ENCODE measurements at regions not wholly inside any gene's neighbourhood (a gene's known extent, or its start where the extent isn't known, plus 50 kb on each side); places are given as distances from the start of the nearest gene placed in this dataset.

GRCh38 chr21:38953516-38953915, 147.8 kb downstream of the ETS2 start:
- no peak overlapping the region for H3K4me3 ChIP-seq (ENCODE audit: low read depth in 1 of 3, low read length in 3 of 3)
- no peaks in the 10 kb centered on the region for H3K27me3 ChIP-seq (ENCODE audit: control insufficient read depth in 3 of 3, insufficient read depth in 3 of 3, low read length in 3 of 3)
- FAIRE-seq (no peak), DNase-seq (no peak)
- no peak overlapping the region for H3K27ac ChIP-seq (ENCODE audit: low read depth in 1 of 3, low read length in 2 of 3)
- H3K9me3 ChIP-seq (ENCODE audit: control insufficient read depth in 2 of 2, insufficient read depth in 1 of 2, low read depth in 1 of 2, low read length in 1 of 2): peaks cover 0 to 6% of the 10 kb centered on the region in 2 donors
- peaks cover 10 to 52% (median 10%) of the 10 kb centered on the region in 3 donors for H3K4me1 ChIP-seq (ENCODE audit: control insufficient read depth in 3 of 3, insufficient read depth in 2 of 3, low read depth in 1 of 3, low read length in 2 of 3)
- no peaks in the 10 kb centered on the region for H3K36me3 ChIP-seq (ENCODE audit: control insufficient read depth in 3 of 3, insufficient read depth in 2 of 3, low read depth in 1 of 3, low read length in 3 of 3)
- WGBS, 3 donors: 86 to 95% (median 93%) methylated on average over 5 of the region's 5 CpGs

GRCh38 chr21:38952890-38953289, 147.2 kb downstream of the ETS2 start:
- H3K27ac ChIP-seq (ENCODE audit: low read depth in 1 of 3, low read length in 2 of 3): no peak overlapping the region

GRCh38 chr21:38951095-38951730, 145.5 kb downstream of the ETS2 start:
- H3K4me1 ChIP-seq (ENCODE audit: control insufficient read depth in 3 of 3, insufficient read depth in 2 of 3, low read depth in 1 of 3, low read length in 2 of 3): peaks cover 8 to 29% (median 9%) of the 10 kb centered on the region in 3 donors
- H3K4me3 ChIP-seq (ENCODE audit: low read depth in 1 of 3, low read length in 3 of 3): no peak overlapping the region
- no peaks in the 10 kb centered on the region for H3K27me3 ChIP-seq (ENCODE audit: control insufficient read depth in 3 of 3, insufficient read depth in 3 of 3, low read length in 3 of 3)
- H3K9me3 ChIP-seq (ENCODE audit: control insufficient read depth in 2 of 2, insufficient read depth in 1 of 2, low read depth in 1 of 2, low read length in 1 of 2): peaks cover 0 to 6% of the 10 kb centered on the region in 2 donors
- peak overlapping the region; percentile 33 to 82 (median 50) for H3K27ac ChIP-seq (ENCODE audit: low read depth in 1 of 3, low read length in 2 of 3)
- 7 to 56% (median 20%) methylated on average over 1 of the region's 1 CpG for WGBS, 3 donors
- peak; percentile 36 to 81 for DNase-seq
- H3K36me3 ChIP-seq (ENCODE audit: control insufficient read depth in 3 of 3, insufficient read depth in 2 of 3, low read depth in 1 of 3, low read length in 3 of 3): no peaks in the 10 kb centered on the region
- FAIRE-seq: no peak

More at GRCh38 chr21:38952890-38953289, 147.2 kb downstream of the ETS2 start:
- Histone ChIP-seq H3K36me3 (ENCODE audit: control insufficient read depth in 3 of 3, insufficient read depth in 2 of 3, low read depth in 1 of 3, low read length in 3 of 3) (no peaks in the 10 kb centered on the region), H3K4me1 (ENCODE audit: control insufficient read depth in 3 of 3, insufficient read depth in 2 of 3, low read depth in 1 of 3, low read length in 2 of 3) (peaks cover 8 to 46% (median 10%) of the 10 kb centered on the region in 3 donors), H3K27me3 (ENCODE audit: control insufficient read depth in 3 of 3, insufficient read depth in 3 of 3, low read length in 3 of 3) (no peaks in the 10 kb centered on the region), H3K9me3 (ENCODE audit: control insufficient read depth in 2 of 2, insufficient read depth in 1 of 2, low read depth in 1 of 2, low read length in 1 of 2) (peaks cover 0 to 6% of the 10 kb centered on the region in 2 donors), H3K4me3 (ENCODE audit: low read depth in 1 of 3, low read length in 3 of 3) (no peak overlapping the region)
- FAIRE-seq: no peak
- 73 to 90% (median 83%) methylated on average over 3 of the region's 3 CpGs for WGBS, 3 donors
- no peak for DNase-seq

- peak overlapping the region; percentile 53 to 82 (median 61) for H3K27ac ChIP-seq (ENCODE audit: low read depth in 1 of 3, low read length in 2 of 3)
- peaks cover 0 to 6% of the 10 kb centered on the region in 2 donors for H3K9me3 ChIP-seq (ENCODE audit: control insufficient read depth in 2 of 2, insufficient read depth in 1 of 2, low read depth in 1 of 2, low read length in 1 of 2)
- 11 to 50% (median 32%) methylated on average over 4 of the region's 4 CpGs for WGBS, 3 donors
- no peak overlapping the region for H3K4me3 ChIP-seq (ENCODE audit: low read depth in 1 of 3, low read length in 3 of 3)
- H3K27me3 ChIP-seq (ENCODE audit: control insufficient read depth in 3 of 3, insufficient read depth in 3 of 3, low read length in 3 of 3): no peaks in the 10 kb centered on the region
- DNase-seq (peak; percentile 96 to 98), FAIRE-seq (peak; percentile 5)
- peaks cover 6 to 23% (median 8%) of the 10 kb centered on the region in 3 donors for H3K4me1 ChIP-seq (ENCODE audit: control insufficient read depth in 3 of 3, insufficient read depth in 2 of 3, low read depth in 1 of 3, low read length in 2 of 3)
- H3K36me3 ChIP-seq (ENCODE audit: control insufficient read depth in 3 of 3, insufficient read depth in 2 of 3, low read depth in 1 of 3, low read length in 3 of 3): no peaks in the 10 kb centered on the region
These were observed 144.8 kb downstream of the ETS2 start for GRCh38 chr21:38950435-38951094.

GRCh38 chr21:38949070-38949380, 143.3 kb downstream of the ETS2 start:
- Histone ChIP-seq H3K27me3 (ENCODE audit: control insufficient read depth in 3 of 3, insufficient read depth in 3 of 3, low read length in 3 of 3) (no peaks in the 10 kb centered on the region), H3K4me1 (ENCODE audit: control insufficient read depth in 3 of 3, insufficient read depth in 2 of 3, low read depth in 1 of 3, low read length in 2 of 3) (peaks cover 0 to 10% (median 5%) of the 10 kb centered on the region in 3 donors), H3K4me3 (ENCODE audit: low read depth in 1 of 3, low read length in 3 of 3) (no peak overlapping the region), H3K27ac (ENCODE audit: low read depth in 1 of 3, low read length in 2 of 3) (no peak overlapping the region), H3K9me3 (ENCODE audit: control insufficient read depth in 2 of 2, insufficient read depth in 1 of 2, low read depth in 1 of 2, low read length in 1 of 2) (peaks cover 0 to 6% of the 10 kb centered on the region in 2 donors), H3K36me3 (ENCODE audit: control insufficient read depth in 3 of 3, insufficient read depth in 2 of 3, low read depth in 1 of 3, low read length in 3 of 3) (no peaks in the 10 kb centered on the region)
- FAIRE-seq: no peak
- DNase-seq: no peak
- WGBS, 3 donors: 77 to 97% (median 95%) methylated on average over 1 of the region's 1 CpG

- no peak for DNase-seq
- WGBS, 3 donors: 76 to 85% (median 77%) methylated on average over 4 of the region's 4 CpGs
- Histone ChIP-seq H3K9me3 (ENCODE audit: control insufficient read depth in 2 of 2, insufficient read depth in 1 of 2, low read depth in 1 of 2, low read length in 1 of 2) (peaks cover 0 to 6% of the 10 kb centered on the region in 2 donors), H3K4me3 (ENCODE audit: low read depth in 1 of 3, low read length in 3 of 3) (no peak overlapping the region), H3K27ac (ENCODE audit: low read depth in 1 of 3, low read length in 2 of 3) (no peak overlapping the region), H3K4me1 (ENCODE audit: control insufficient read depth in 3 of 3, insufficient read depth in 2 of 3, low read depth in 1 of 3, low read length in 2 of 3) (peaks cover 0 to 10% (median 5%) of the 10 kb centered on the region in 3 donors), H3K27me3 (ENCODE audit: control insufficient read depth in 3 of 3, insufficient read depth in 3 of 3, low read length in 3 of 3) (no peaks in the 10 kb centered on the region), H3K36me3 (ENCODE audit: control insufficient read depth in 3 of 3, insufficient read depth in 2 of 3, low read depth in 1 of 3, low read length in 3 of 3) (no peaks in the 10 kb centered on the region)
- FAIRE-seq: no peak
These were observed 142.8 kb downstream of the ETS2 start for GRCh38 chr21:38948377-38949069.

GRCh38 chr21:38945545-38946245, 140.0 kb downstream of the ETS2 start:
- Histone ChIP-seq H3K9me3 (ENCODE audit: control insufficient read depth in 2 of 2, insufficient read depth in 1 of 2, low read depth in 1 of 2, low read length in 1 of 2) (peaks cover 0 to 14% of the 10 kb centered on the region in 2 donors), H3K27ac (ENCODE audit: low read depth in 1 of 3, low read length in 2 of 3) (peak overlapping the region in 1 of 3 donors; percentile 16), H3K27me3 (ENCODE audit: control insufficient read depth in 3 of 3, insufficient read depth in 3 of 3, low read length in 3 of 3) (no peaks in the 10 kb centered on the region), H3K4me1 (ENCODE audit: control insufficient read depth in 3 of 3, insufficient read depth in 2 of 3, low read depth in 1 of 3, low read length in 2 of 3) (no peaks in the 10 kb centered on the region), H3K36me3 (ENCODE audit: control insufficient read depth in 3 of 3, insufficient read depth in 2 of 3, low read depth in 1 of 3, low read length in 3 of 3) (no peaks in the 10 kb centered on the region), H3K4me3 (ENCODE audit: low read depth in 1 of 3, low read length in 3 of 3) (no peak overlapping the region)
- DNase-seq (no peak), FAIRE-seq (no peak)
- 70 to 89% (median 79%) methylated on average over 17 of the region's 17 CpGs for WGBS, 3 donors

GRCh38 chr21:38944903-38945302, 139.2 kb downstream of the ETS2 start:
- no peaks in the 10 kb centered on the region for H3K4me1 ChIP-seq (ENCODE audit: control insufficient read depth in 3 of 3, insufficient read depth in 2 of 3, low read depth in 1 of 3, low read length in 2 of 3)
- WGBS, 3 donors: 88 to 94% (median 90%) methylated on average over 14 of the region's 14 CpGs
- H3K9me3 ChIP-seq (ENCODE audit: control insufficient read depth in 2 of 2, insufficient read depth in 1 of 2, low read depth in 1 of 2, low read length in 1 of 2): peaks cover 0 to 10% of the 10 kb centered on the region in 2 donors
- FAIRE-seq (no peak), DNase-seq (no peak)
- no peaks in the 10 kb centered on the region for H3K36me3 ChIP-seq (ENCODE audit: control insufficient read depth in 3 of 3, insufficient read depth in 2 of 3, low read depth in 1 of 3, low read length in 3 of 3)
- H3K27ac ChIP-seq (ENCODE audit: low read depth in 1 of 3, low read length in 2 of 3): peak overlapping the region in 1 of 3 donors; percentile 44
- H3K27me3 ChIP-seq (ENCODE audit: control insufficient read depth in 3 of 3, insufficient read depth in 3 of 3, low read length in 3 of 3): no peaks in the 10 kb centered on the region
- H3K4me3 ChIP-seq (ENCODE audit: low read depth in 1 of 3, low read length in 3 of 3): no peak overlapping the region

Data from small intestine (tissue), 7 donors.